Erythroblast (primary cell): ENCODE measurements at regions not wholly inside any gene's neighbourhood (a gene's known extent, or its start where the extent isn't known, plus 50 kb on each side); places are given as distances from the start of the nearest gene placed in this dataset.

ENCODE experiments used
- DNase-seq, 2 experiments: peaks; one replicate each; lab custom pipeline; 2025; lab: John Stamatoyannopoulos, UW
- GATA1 ChIP-seq: IDR thresholded peaks from 2 replicates; pipeline ENCODE4 v1.6.1; 2011; ENCODE audit warnings: low read depth, mild to moderate bottlenecking, control low read depth, low read length, moderate library complexity
- POLR2A ChIP-seq: IDR thresholded peaks from 2 replicates; pipeline ENCODE4 v1.6.1; 2011; ENCODE audit warnings: mild to moderate bottlenecking, low read length

GRCh38 chr15:94924971-94925598 is 693.7 kb downstream of the MCTP2 start:
- TF ChIP-seq POLR2A, result no peak
- TF ChIP-seq GATA1, result no peak
- no peak for DNase-seq

GRCh38 chr15:94925680-94926079 is 694.3 kb downstream of the MCTP2 start:
- DNase-seq, result no peak
- no peak for TF ChIP-seq POLR2A
- no peak for TF ChIP-seq GATA1

- TF ChIP-seq GATA1 (no peak), POLR2A (no peak)
- no peak for DNase-seq
Observed at GRCh38 chr15:94927003-94927402, 695.6 kb downstream of the MCTP2 start.

- TF ChIP-seq POLR2A (no peak), GATA1 (no peak)
- no peak for DNase-seq
Observed at GRCh38 chr15:94929282-94929681, 697.9 kb downstream of the MCTP2 start.

GRCh38 chr15:94930441-94930840 is 699.1 kb downstream of the MCTP2 start:
- no peak for DNase-seq
- TF ChIP-seq GATA1 (no peak), POLR2A (no peak)

GRCh38 chr15:94930960-94931359 is 699.6 kb downstream of the MCTP2 start:
- TF ChIP-seq POLR2A (no peak), GATA1 (no peak)
- DNase-seq, result no peak

- DNase-seq, result no peak
- TF ChIP-seq GATA1, result no peak
- no peak for TF ChIP-seq POLR2A
Observed at GRCh38 chr15:94934440-94934839, 703.1 kb downstream of the MCTP2 start.

- no peak for DNase-seq
- TF ChIP-seq GATA1, result no peak
- TF ChIP-seq POLR2A, result no peak
Observed at GRCh38 chr15:94937242-94937641, 705.9 kb downstream of the MCTP2 start.

- DNase-seq, result no peak
- TF ChIP-seq GATA1, result no peak
- TF ChIP-seq POLR2A, result no peak
Observed at GRCh38 chr15:94943888-94944287, 712.5 kb downstream of the MCTP2 start.

GRCh38 chr15:94951538-94951937 is 720.2 kb downstream of the MCTP2 start:
- TF ChIP-seq POLR2A (no peak), GATA1 (no peak)
- no peak for DNase-seq

- TF ChIP-seq POLR2A (no peak), GATA1 (no peak)
- no peak for DNase-seq
Observed at GRCh38 chr15:94963953-94964352, 732.6 kb downstream of the MCTP2 start.

- no peak for DNase-seq
- TF ChIP-seq GATA1 (no peak), POLR2A (no peak)
Observed at GRCh38 chr15:94965593-94965992, 734.2 kb downstream of the MCTP2 start.

GRCh38 chr15:94968133-94968532 is 736.8 kb downstream of the MCTP2 start:
- no peak for DNase-seq
- TF ChIP-seq POLR2A (no peak), GATA1 (no peak)

GRCh38 chr15:94970096-94970495 is 738.7 kb downstream of the MCTP2 start:
- DNase-seq, result no peak
- no peak for TF ChIP-seq POLR2A
- TF ChIP-seq GATA1, result no peak

- no peak for DNase-seq
- no peak for TF ChIP-seq POLR2A
- no peak for TF ChIP-seq GATA1
Observed at GRCh38 chr15:94970802-94971201, 739.4 kb downstream of the MCTP2 start.
